ENCODE measurements at regions not wholly inside any gene's neighbourhood (a gene's known extent, or its start where the extent isn't known, plus 50 kb on each side); places are given as distances from the start of the nearest gene placed in this dataset.

DNA sequence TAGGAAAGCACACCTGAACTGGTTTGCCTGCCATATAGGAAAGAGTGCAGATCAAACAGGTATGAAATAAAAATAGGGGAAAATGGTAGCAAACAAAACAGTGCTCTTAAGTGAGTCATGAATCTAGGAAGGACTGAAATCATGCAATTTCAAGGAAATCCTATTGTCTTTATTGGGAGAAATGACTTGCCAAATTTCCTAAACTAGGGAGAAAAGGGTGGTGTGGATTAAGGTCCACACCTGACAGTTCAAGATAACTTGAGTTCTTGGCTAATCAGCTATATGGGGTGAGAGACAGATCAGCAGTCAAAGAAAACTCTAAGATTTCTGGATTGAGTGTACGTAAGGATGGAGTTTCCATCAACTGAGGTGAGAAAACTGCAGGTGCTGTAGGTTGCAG is 101.1 kb downstream of the PRKAB2 start:
- TF ChIP-seq, protein P1, sequence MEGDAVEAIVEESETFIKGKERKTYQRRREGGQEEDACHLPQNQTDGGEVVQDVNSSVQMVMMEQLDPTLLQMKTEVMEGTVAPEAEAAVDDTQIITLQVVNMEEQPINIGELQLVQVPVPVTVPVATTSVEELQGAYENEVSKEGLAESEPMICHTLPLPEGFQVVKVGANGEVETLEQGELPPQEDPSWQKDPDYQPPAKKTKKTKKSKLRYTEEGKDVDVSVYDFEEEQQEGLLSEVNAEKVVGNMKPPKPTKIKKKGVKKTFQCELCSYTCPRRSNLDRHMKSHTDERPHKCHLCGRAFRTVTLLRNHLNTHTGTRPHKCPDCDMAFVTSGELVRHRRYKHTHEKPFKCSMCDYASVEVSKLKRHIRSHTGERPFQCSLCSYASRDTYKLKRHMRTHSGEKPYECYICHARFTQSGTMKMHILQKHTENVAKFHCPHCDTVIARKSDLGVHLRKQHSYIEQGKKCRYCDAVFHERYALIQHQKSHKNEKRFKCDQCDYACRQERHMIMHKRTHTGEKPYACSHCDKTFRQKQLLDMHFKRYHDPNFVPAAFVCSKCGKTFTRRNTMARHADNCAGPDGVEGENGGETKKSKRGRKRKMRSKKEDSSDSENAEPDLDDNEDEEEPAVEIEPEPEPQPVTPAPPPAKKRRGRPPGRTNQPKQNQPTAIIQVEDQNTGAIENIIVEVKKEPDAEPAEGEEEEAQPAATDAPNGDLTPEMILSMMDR (IDR thresholded peaks at IDR 0.05), result no peak
- no peak for TF ChIP-seq POLR2A (IDR thresholded peaks at IDR 0.05)

Measured in heart left ventricle (tissue), 13 donors.